Fibroblast of skin of back (primary cell): ENCODE measurements at regions not wholly inside any gene's neighbourhood (a gene's known extent, or its start where the extent isn't known, plus 50 kb on each side); places are given as distances from the start of the nearest gene placed in this dataset.

Experiments used
- DNase-seq: peaks from one replicate; pipeline ENCODE4 v3.0.0-alpha.2; 2013

DNA sequence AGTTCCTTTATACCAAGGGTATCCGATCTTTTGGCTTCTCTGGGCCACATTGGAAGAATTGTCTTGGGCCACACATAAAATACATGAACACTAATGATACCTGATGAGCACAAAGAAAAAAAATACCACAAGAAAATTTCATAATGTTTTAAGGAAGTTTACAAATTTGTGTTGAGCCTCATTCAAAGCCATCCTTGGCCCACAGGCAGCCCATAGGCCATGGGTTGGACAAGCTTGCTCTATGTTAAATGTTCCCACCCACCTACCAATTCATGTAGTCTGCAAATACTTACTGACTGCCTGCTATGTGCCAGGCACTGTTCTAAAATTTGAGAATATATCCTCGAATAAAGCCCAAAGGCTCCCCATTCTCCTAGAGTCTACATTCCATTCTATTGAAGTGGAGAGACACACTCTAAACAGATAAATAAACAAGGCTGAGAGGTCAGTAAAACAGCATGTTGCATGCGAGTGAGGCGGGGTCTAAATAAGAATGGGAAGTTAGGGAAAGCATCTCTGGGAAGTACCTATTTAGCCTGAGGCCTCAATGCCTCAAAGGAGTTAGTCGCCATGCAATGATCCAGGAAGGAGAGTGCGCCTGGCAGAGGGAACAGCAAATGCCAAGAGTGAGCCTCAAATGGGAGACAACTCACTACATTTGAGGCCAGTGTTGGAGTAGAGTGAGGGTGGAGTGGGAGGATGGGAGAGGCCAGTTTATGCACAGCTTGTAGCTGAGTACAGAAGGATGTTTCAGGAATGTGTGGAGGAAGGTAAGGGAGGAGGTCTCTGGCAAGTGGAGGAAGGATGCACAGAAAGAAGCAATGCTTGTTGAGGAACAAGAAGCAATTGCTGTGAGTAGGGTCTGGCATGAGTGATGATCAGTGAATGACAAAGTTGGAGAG, 52.5 kb upstream of the CLDN10 start:
- no peak for DNase-seq

GRCh38 chr13:95502216-95502615, 50.3 kb upstream of the CLDN10 start:
- DNase-seq = no peak
